Endothelial cell of umbilical vein (primary cell): ENCODE measurements at regions not wholly inside any gene's neighbourhood (a gene's known extent, or its start where the extent isn't known, plus 50 kb on each side); places are given as distances from the start of the nearest gene placed in this dataset.

Experiments used
- BruUV-seq: library from RNA; stranded (reverse); fragments of 400-500 nt; replicated peaks from 2 replicates; lab custom pipeline; 2021; lab: Mats Ljungman, UMichigan
- CTCF ChIA-PET: fragments of 300-600, 350-600 bp; sonication (Branson Sonifier 250); formaldehyde crosslinking; loops from one replicate; lab custom pipeline; 2021; ENCODE audit warnings: antibody characterized with exemption, inconsistent platforms; lab: Charles Lee
- POLR2A ChIA-PET: fragments of 300-600, 350-600 bp; sonication (Branson Sonifier 250); formaldehyde crosslinking; loops from one replicate; lab custom pipeline; 2021; ENCODE audit warnings: antibody characterized with exemption, inconsistent platforms; lab: Charles Lee
- DNase-seq: peaks from one replicate; pipeline ENCODE4 v3.0.0-alpha.2; 2011; ENCODE audit warnings: low read depth, low spot score
- FAIRE-seq: peaks from 2 replicates; lab custom pipeline; 2011; peaks lifted over from hg19 to GRCh38; lab: Jason Lieb, UNC
- H2AFZ ChIP-seq: 2 replicates; pipeline ENCODE4 v1.6.0; 2012; ENCODE audit warnings: low read depth, low read length, control low read depth, inconsistent platforms
- H3K27ac ChIP-seq: 2 replicates; pipeline ENCODE4 v1.5.1; 2011; ENCODE audit warnings: low read depth, mild to moderate bottlenecking, control low read depth, low read length, moderate library complexity; ENCODE audit not compliant: insufficient read depth
- H3K27me3 ChIP-seq, 2 experiments: 2 replicates each; pipeline versions ENCODE4 v1.6.0 to v1.6.1; 2011; ENCODE audit warnings: low read length in 2 of 2, mixed read lengths in 1 of 2; ENCODE audit not compliant: control insufficient read depth in 2 of 2, insufficient read depth in 2 of 2
- H3K36me3 ChIP-seq, 2 experiments: 2 replicates in 1 of 2; 3 replicates in 1 of 2; pipeline ENCODE4 v1.5.1; 2011; ENCODE audit warnings: low read length in 2 of 2, mild to moderate bottlenecking in 1 of 2, moderate library complexity in 1 of 2; ENCODE audit not compliant: control insufficient read depth in 2 of 2, insufficient read depth in 2 of 2; ENCODE audit errors: extremely low read depth in 1 of 2
- H3K4me1 ChIP-seq: 3 replicates; pipeline ENCODE4 v1.5.1; 2011; ENCODE audit warnings: mild to moderate bottlenecking, low read length; ENCODE audit not compliant: control insufficient read depth, insufficient read depth; ENCODE audit errors: extremely low read depth
- H3K4me2 ChIP-seq: 2 replicates; pipeline ENCODE4 v1.6.1; 2011; ENCODE audit warnings: low read length, control low read depth, mixed read lengths; ENCODE audit not compliant: insufficient read depth
- H3K4me3 ChIP-seq, 3 experiments: fragments of 200-600 bp in 1 of 3; sonication (generic), shearing (Covaris generic) in 1 of 3; replicated peaks in 1 of 3; 2 replicates each; pipeline ENCODE4 v1.5.1; 2011 to 2016; ENCODE audit warnings: control low read depth in 3 of 3, low read length in 3 of 3, mild to moderate bottlenecking in 2 of 3, inconsistent platforms in 1 of 3, low read depth in 1 of 3, moderate library complexity in 1 of 3; ENCODE audit not compliant: insufficient read depth in 1 of 3
- H3K79me2 ChIP-seq: 2 replicates; pipeline ENCODE4 v1.6.0; 2012; ENCODE audit warnings: low read length, inconsistent platforms; ENCODE audit not compliant: control insufficient read depth, insufficient read depth
- H3K9ac ChIP-seq: replicated peaks from 2 replicates; pipeline ENCODE3; 2011; ENCODE audit warnings: low read length, control low read depth; ENCODE audit not compliant: insufficient read depth; ENCODE audit errors: extremely low read depth
- H3K9me1 ChIP-seq: replicated peaks from 3 replicates; pipeline ENCODE4 v1.6.0; 2011; ENCODE audit warnings: mild to moderate bottlenecking, low read length; ENCODE audit not compliant: control insufficient read depth, insufficient read depth; ENCODE audit errors: extremely low read depth
- H3K9me3 ChIP-seq: replicated peaks from 2 replicates; pipeline ENCODE4 v1.5.1; 2012; ENCODE audit warnings: low read length, inconsistent platforms; ENCODE audit not compliant: control insufficient read depth, insufficient read depth
- H4K20me1 ChIP-seq: replicated peaks from 2 replicates; pipeline ENCODE3; 2011; ENCODE audit warnings: mild to moderate bottlenecking, low read length; ENCODE audit not compliant: control insufficient read depth, insufficient read depth; ENCODE audit errors: extremely low read depth
- CTCF ChIP-seq, 2 donors: IDR thresholded peaks; 1 replicate in 1 of 2; 2 replicates in 1 of 2; pipeline ENCODE4 v1.5.1; 2011; ENCODE audit warnings: low read length in 2 of 2, mild to moderate bottlenecking in 2 of 2, moderate library complexity in 2 of 2, control low read depth in 1 of 2, inconsistent platforms in 1 of 2, low read depth in 1 of 2; ENCODE audit not compliant: insufficient read depth in 1 of 2; ENCODE audit errors: extremely low read depth in 1 of 2
- EZH2 ChIP-seq: IDR thresholded peaks from 2 replicates; pipeline ENCODE4 v1.6.1; 2012; ENCODE audit warnings: borderline replicate concordance, low read depth, mild to moderate bottlenecking, moderate library complexity, low read length, inconsistent platforms; ENCODE audit not compliant: severe bottlenecking
- FOS ChIP-seq: IDR thresholded peaks from 2 replicates; pipeline ENCODE4 v1.6.1; 2011; ENCODE audit warnings: mild to moderate bottlenecking, low read length, moderate library complexity, borderline replicate concordance; ENCODE audit not compliant: insufficient read depth
- GATA2 ChIP-seq: IDR thresholded peaks from 2 replicates; pipeline ENCODE4 v1.7.0; 2011; ENCODE audit warnings: low read depth, mild to moderate bottlenecking, moderate library complexity, mixed read lengths, low read length; ENCODE audit not compliant: insufficient read length, insufficient read depth
- JUN ChIP-seq: IDR thresholded peaks from 2 replicates; pipeline ENCODE4 v1.6.1; 2011; ENCODE audit warnings: borderline replicate concordance, low read depth; ENCODE audit not compliant: insufficient read length, insufficient read depth
- MAX ChIP-seq: IDR thresholded peaks from 2 replicates; pipeline ENCODE4 v1.6.1; 2011; ENCODE audit not compliant: insufficient read depth, insufficient read length
- MYC ChIP-seq: IDR thresholded peaks from one replicate; pipeline ENCODE4 v1.6.1; 2011; ENCODE audit warnings: mild to moderate bottlenecking, low read depth, low read length
- POLR2A ChIP-seq: IDR thresholded peaks from 2 replicates; pipeline ENCODE4 v1.6.1; 2012; ENCODE audit warnings: low read depth, mild to moderate bottlenecking, control low read depth, low read length
- dilution Hi-C: fragments of 300-500 bp; cut with MboI; formaldehyde crosslinking; loops from one replicate; pipeline ENCODE4 v1.15.0; 2019; ENCODE audit warnings: low sequenced_read_pairs; ENCODE audit not compliant: extremely low pct_ligation_motif_present
- intact Hi-C: fragments of 100-400 bp; cut with micrococcal nuclease; formaldehyde crosslinking; loops from one replicate; pipeline ENCODE4 v1.10.0; 2022

- POLR2A ChIA-PET = no interaction called here
- dilution Hi-C loops = no loop called here
Observed at GRCh38 chr21:22343721-22344120, 1345.5 kb downstream of the NCAM2 start.

GRCh38 chr21:22345624-22346023 is 1347.4 kb downstream of the NCAM2 start:
- no peaks in the 10 kb centered on the region for H3K36me3 ChIP-seq
- no peaks in the 10 kb centered on the region for H4K20me1 ChIP-seq
- intact Hi-C loops = no loop called here
- H3K4me3 ChIP-seq = no peak overlapping the region
- ChIA-PET CTCF (no interaction called here), POLR2A (no interaction called here)
- BruUV-seq = no TSS peak
- H3K9me1 ChIP-seq = no peaks in the 10 kb centered on the region
- H3K79me2 ChIP-seq = no peaks in the 10 kb centered on the region
- no peak overlapping the region for H2AFZ ChIP-seq
- no peak overlapping the region for H3K9ac ChIP-seq
- no peaks in the 10 kb centered on the region for H3K9me3 ChIP-seq
- H3K4me2 ChIP-seq = no peak overlapping the region
- TF ChIP-seq JUN (no peak), FOS (no peak), CTCF (IDR thresholded peaks at IDR 0.05; ENCODE audit: extremely low read depth in 1 of 2, insufficient read depth in 1 of 2, low read depth in 1 of 2, low read length in 2 of 2) (no peak), MYC (no peak), MAX (no peak)
- no peak overlapping the region for H3K27ac ChIP-seq
- H3K27me3 ChIP-seq = no peaks in the 10 kb centered on the region
- no peaks in the 10 kb centered on the region for H3K4me1 ChIP-seq
- FAIRE-seq (no peak), DNase-seq (no peak)
- dilution Hi-C loops = no loop called here

More at GRCh38 chr21:22343721-22344120, 1345.5 kb downstream of the NCAM2 start:
- Histone ChIP-seq H3K4me2 (no peak overlapping the region), H4K20me1 (no peaks in the 10 kb centered on the region), H3K79me2 (no peaks in the 10 kb centered on the region), H3K27ac (no peak overlapping the region), H3K4me3 (no peak overlapping the region), H2AFZ (no peak overlapping the region), H3K4me1 (no peaks in the 10 kb centered on the region), H3K9me3 (no peaks in the 10 kb centered on the region), H3K27me3 (no peaks in the 10 kb centered on the region), H3K9me1 (no peaks in the 10 kb centered on the region), H3K9ac (no peak overlapping the region), H3K36me3 (no peaks in the 10 kb centered on the region)
- CTCF ChIA-PET = no interaction called here
- no TSS peak for BruUV-seq
- no peak for FAIRE-seq
- DNase-seq = no peak
- TF ChIP-seq JUN = no peak
- TF ChIP-seq POLR2A = no peak
- no peak for TF ChIP-seq MAX
- TF ChIP-seq GATA2 = no peak
- TF ChIP-seq EZH2 = no peak
- intact Hi-C loops = no loop called here
